Pancreas (tissue), 10 donors: ENCODE measurements at regions not wholly inside any gene's neighbourhood (a gene's known extent, or its start where the extent isn't known, plus 50 kb on each side); places are given as distances from the start of the nearest gene placed in this dataset.

Source experiments
- ATAC-seq, 4 donors: fragments of 200-7000 bp; cut with Tn5 transposase; one replicate each; pipeline versions ENCODE4 v1.8.0 to v1.9.1; 2020; ENCODE audit warnings: mild to moderate bottlenecking in 4 of 4, moderate library complexity in 4 of 4
- DNase-seq, 6 donors: peaks; one replicate each; pipeline ENCODE4 v3.0.0-alpha.2; 2020
- FAIRE-seq: peaks from 2 replicates; lab custom pipeline; 2012; peaks lifted over from hg19 to GRCh38; lab: Jason Lieb, UNC
- H3K27ac ChIP-seq, 4 donors: fragments of 200-600 bp; sonication (generic); 1 replicate in 3 of 4; 2 replicates in 1 of 4; pipeline versions ENCODE4 v1.5.0 to v1.8.0; 2020
- H3K27me3 ChIP-seq, 4 donors: fragments of 200-600 bp; one replicate each; pipeline ENCODE4 v1.8.0; 2021
- H3K36me3 ChIP-seq, 3 donors: fragments of 200-600 bp; sonication (generic) in 1 of 3; one replicate each; pipeline versions ENCODE4 v1.5.0 to v1.8.0; 2020 to 2021
- H3K4me1 ChIP-seq, 3 donors: fragments of 200-600 bp; one replicate each; pipeline ENCODE4 v1.8.0; 2021
- H3K4me3 ChIP-seq, 4 donors: fragments of 200-600 bp; sonication (generic) in 2 of 4; one replicate each; pipeline versions ENCODE4 v1.5.0 to v1.8.0; 2020 to 2021
- H3K9me3 ChIP-seq, 4 donors: fragments of 200-600 bp; one replicate each; pipeline ENCODE4 v1.8.0; 2021
- CTCF ChIP-seq, 4 donors: fragments of 200-600 bp; sonication (generic) in 3 of 4; IDR thresholded peaks; one replicate each; pipeline versions ENCODE4 v1.5.0 to v1.8.0; 2021; ENCODE audit warnings: antibody characterized with exemption in 4 of 4
- WGBS, 2 donors: extraction: QIAGEN DNeasy Blood & Tissue Kit; methylation state at CpG; one replicate each; pipeline ENCODE4 v1.1.7; 2013; 5-methylcytosine and 5-hydroxymethylcytosine counted together
- intact Hi-C, 3 donors: fragments of 100-400 bp; cut with DNase I; formaldehyde crosslinking; loops; one replicate each; pipeline versions ENCODE4 v1.11.1 to v1.14.2; 2022
- donor health status: healthy with polysubstance abuse.
- donor health status: DM: no; HTN: no; CAD: no; lungs with moderate emphysema.
- donor health status: DM: no; HTN: no; CAD: no.
- donor health status: control.
- donor health status: control.
- donor health status: Bipolar disorder and iron deficiency.
- donor health status: DM: yes; HTN: yes; CAD: no.
- donor health status: DM: no; HTN: no; CAD: no.
- donor health status: DM: no; HTN: no; CAD: no.
- donor health status: DM: yes; HTN: yes; CAD: no.

DNA sequence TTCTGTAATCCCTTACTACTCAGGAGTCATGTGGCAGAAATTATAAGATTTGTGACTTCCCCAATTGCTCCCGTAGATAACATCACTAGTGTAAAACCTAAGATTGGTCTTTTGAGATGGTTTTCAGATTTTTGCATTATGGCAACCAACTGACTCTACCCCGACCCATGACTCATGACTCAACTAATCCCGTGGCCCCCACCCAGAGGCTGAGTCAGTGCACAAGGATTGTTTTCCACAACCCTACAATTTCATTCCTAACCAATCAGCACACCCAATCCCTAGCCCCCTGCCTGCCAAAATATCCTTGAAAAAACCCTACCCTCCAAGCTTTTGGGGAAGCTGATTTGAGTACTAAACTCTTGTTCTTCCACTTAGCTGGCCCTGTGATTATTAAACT lies 109.4 kb upstream of the FAM9C start:
- Histone ChIP-seq H3K9me3 (no peaks in the 10 kb centered on the region), H3K4me1 (no peaks in the 10 kb centered on the region), H3K36me3 (no peaks in the 10 kb centered on the region), H3K27ac (no peak overlapping the region), H3K4me3 (no peak overlapping the region), H3K27me3 (no peaks in the 10 kb centered on the region)
- intact Hi-C loops = no loop called here
- no peak for DNase-seq
- WGBS, 2 donors = 88 to 94% methylated on average over 3 of the region's 3 CpGs
- FAIRE-seq = no peak
- TF ChIP-seq CTCF (IDR thresholded peaks at IDR 0.05) = no peak
- ATAC-seq = no peak

- H3K27me3 ChIP-seq = no peaks in the 10 kb centered on the region
- H3K27ac ChIP-seq = no peak overlapping the region
- 83 to 97% methylated on average over 7 of the region's 7 CpGs for WGBS, 2 donors
- H3K4me3 ChIP-seq = no peak overlapping the region
- DNase-seq = no peak
- no peaks in the 10 kb centered on the region for H3K9me3 ChIP-seq
- intact Hi-C loops = no loop called here
- ATAC-seq = no peak
- no peak for FAIRE-seq
- TF ChIP-seq CTCF (IDR thresholded peaks at IDR 0.05) = no peak
- H3K36me3 ChIP-seq = no peaks in the 10 kb centered on the region
- H3K4me1 ChIP-seq = no peaks in the 10 kb centered on the region
These were observed 108.2 kb upstream of the FAM9C start for GRCh38 chrX:13152518-13153185.

DNA sequence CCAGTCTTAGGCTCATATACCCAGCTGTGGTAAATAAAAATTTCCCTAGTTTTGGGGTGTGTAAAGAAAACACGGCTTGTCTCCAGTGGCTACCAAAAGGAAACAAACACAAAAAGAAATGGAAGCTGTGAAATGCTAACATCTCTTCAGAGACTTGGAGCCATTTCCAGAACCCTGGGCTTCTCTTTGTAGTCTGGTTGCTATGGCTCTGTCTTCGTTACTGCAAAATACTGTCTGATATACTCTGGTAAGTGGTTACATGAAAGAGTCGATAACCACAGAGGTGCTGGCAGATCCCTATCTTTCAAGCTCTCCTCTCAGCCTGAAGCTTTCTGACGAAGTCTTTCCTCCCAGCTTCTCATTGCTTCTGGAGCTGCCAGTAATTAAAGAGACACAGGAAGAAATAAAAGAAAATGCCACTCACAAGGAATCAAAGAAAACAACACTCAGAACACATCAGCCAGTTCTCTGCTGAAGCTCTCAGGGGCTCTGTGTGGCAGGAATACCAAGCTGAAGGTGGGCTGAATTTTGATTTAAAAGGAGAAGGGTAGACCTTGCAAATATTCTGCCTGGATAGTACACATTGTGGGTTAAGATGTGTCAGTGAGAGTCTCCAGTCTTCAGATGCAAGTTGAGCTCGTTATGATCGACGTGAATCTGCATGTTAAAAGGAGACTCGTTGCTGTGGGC lies 107.6 kb upstream of the FAM9C start:
- peak; percentile 47 for FAIRE-seq
- peak in 3 of 4 donors; percentile 32 to 52 (median 46) for ATAC-seq
- Histone ChIP-seq H3K27me3 (no peaks in the 10 kb centered on the region), H3K9me3 (no peaks in the 10 kb centered on the region), H3K4me3 (no peak overlapping the region), H3K4me1 (no peaks in the 10 kb centered on the region), H3K27ac (no peak overlapping the region), H3K36me3 (no peaks in the 10 kb centered on the region)
- no peak for TF ChIP-seq CTCF (IDR thresholded peaks at IDR 0.05)
- WGBS, 2 donors = 71 to 77% methylated on average over 8 of the region's 8 CpGs
- DNase-seq = no peak
- intact Hi-C loops = no loop called here

GRCh38 chrX:13149702-13150350 lies 105.4 kb upstream of the FAM9C start:
- WGBS, 2 donors = 54 to 65% methylated on average over 5 of the region's 5 CpGs
- Histone ChIP-seq H3K36me3 (no peaks in the 10 kb centered on the region), H3K27ac (no peak overlapping the region), H3K4me3 (no peak overlapping the region), H3K9me3 (no peaks in the 10 kb centered on the region), H3K27me3 (no peaks in the 10 kb centered on the region), H3K4me1 (no peaks in the 10 kb centered on the region)
- peak in 1 of 4 donors; percentile 30 for ATAC-seq
- TF ChIP-seq CTCF (IDR thresholded peaks at IDR 0.05) = no peak
- no peak for FAIRE-seq
- intact Hi-C loops = no loop called here
- DNase-seq = no peak

- intact Hi-C loops = no loop called here
- FAIRE-seq = no peak
These were observed 103.3 kb upstream of the FAM9C start for GRCh38 chrX:13147733-13148132.

More at GRCh38 chrX:13147733-13148132, 103.3 kb upstream of the FAM9C start:
- no peak overlapping the region for H3K4me3 ChIP-seq
- no peaks in the 10 kb centered on the region for H3K36me3 ChIP-seq
- H3K27ac ChIP-seq = no peak overlapping the region
- H3K9me3 ChIP-seq = no peaks in the 10 kb centered on the region
- no peak for ATAC-seq
- no peaks in the 10 kb centered on the region for H3K27me3 ChIP-seq
- DNase-seq = no peak
- H3K4me1 ChIP-seq = no peaks in the 10 kb centered on the region
- no peak for TF ChIP-seq CTCF (IDR thresholded peaks at IDR 0.05)
